HT1080 (cell line): ENCODE measurements at regions not wholly inside any gene's neighbourhood (a gene's known extent, or its start where the extent isn't known, plus 50 kb on each side); places are given as distances from the start of the nearest gene placed in this dataset.

ENCODE experiments used
- DNase-seq: peaks from one replicate; pipeline ENCODE4 v3.0.0-alpha.2; 2015; ENCODE audit warnings: low read depth

DNA sequence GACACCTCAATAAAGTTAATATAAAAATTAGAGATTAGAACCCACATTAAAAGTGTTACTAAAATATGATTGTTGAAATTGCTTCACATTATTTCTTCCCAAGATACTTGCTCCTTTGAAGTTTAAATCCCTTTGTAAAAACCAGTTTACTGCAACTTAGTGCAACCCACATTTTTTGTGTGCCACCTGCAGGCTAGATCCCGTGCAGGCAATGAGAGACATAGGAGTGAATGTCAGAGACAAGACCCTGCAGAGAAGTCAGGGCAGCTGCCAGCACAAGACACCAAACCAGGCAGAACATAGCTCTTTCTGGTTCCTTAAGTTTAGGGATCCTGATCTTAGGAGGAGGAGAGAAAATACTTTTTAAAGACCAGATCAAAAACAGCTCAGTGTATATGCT lies 142.8 kb upstream of the MTNR1B start:
- no peak for DNase-seq

DNA sequence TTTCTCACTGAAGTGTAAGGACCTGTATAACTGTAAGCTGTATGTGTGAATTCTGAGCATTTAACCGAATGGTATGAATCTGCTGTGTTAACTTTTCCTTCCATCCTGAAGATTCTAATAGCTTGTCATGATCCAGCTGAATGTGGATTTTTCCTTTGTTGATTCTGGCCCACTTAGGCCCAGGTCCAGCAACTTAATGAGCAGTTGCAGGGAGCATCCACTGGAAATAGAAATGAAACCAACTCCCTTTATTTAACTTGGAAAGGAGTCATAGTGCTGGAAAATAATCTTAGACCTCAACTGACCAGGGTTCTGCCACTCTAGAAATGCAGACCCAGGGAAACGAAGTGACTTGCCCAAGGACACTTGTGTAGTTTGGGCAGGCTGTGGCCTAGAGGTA lies 142.3 kb upstream of the MTNR1B start:
- no peak for DNase-seq

DNA sequence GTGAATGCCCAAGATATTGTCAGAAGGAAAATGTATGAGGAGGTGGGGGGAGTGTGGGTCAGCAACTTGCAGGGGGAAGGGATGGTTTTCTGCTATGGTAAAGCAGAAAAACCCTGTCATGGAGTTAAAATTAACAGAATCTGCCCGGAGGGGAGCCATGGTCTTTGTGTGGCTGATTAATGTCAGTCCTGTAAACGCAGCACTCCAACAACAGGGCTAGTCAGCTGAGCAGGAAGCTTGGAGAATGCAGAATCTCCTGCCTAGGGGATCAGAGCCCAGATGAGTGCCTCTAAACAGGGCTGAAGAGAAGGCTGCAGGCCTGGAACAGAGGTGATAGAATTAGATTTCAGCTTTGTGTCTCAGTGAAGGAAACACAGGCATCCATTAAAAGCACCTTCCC lies 140.9 kb upstream of the MTNR1B start:
- DNase-seq = no peak

GRCh38 chr11:92829121-92829520 lies 140.3 kb upstream of the MTNR1B start:
- no peak for DNase-seq

- DNase-seq = no peak
These were observed 139.8 kb upstream of the MTNR1B start for GRCh38 chr11:92829671-92830070.

- no peak for DNase-seq
These were observed 138.9 kb upstream of the MTNR1B start for GRCh38 chr11:92830377-92831155.

GRCh38 chr11:92834296-92835020 lies 135.0 kb upstream of the MTNR1B start:
- no peak for DNase-seq

- no peak for DNase-seq
These were observed 131.9 kb upstream of the MTNR1B start for GRCh38 chr11:92837595-92837994.

DNA sequence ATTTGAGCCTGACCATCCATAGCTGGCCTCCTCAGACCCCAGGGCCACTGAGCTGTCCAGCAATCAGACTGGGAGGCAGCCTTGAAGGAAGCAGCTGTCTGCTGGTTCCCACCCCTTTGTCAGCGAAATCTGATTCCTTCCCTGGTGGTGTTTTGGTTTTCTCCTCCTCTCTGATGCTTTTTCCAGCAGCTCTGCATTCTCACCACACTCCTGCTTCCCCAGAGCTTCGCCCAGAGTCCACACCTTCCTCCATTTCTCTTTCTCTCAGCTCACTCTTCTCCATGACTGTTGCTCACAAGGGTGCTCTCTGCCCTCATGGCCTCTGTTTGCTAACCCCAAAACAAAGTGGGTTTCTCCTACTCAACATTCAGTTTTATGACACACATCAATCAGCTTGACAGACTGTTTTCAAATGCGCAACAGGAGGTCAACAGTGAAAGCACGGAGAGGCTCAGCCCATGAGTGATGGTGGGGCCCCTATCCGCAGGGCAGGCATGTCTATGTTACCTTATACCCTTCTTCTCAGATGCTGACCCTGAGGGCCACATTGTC lies 130.6 kb upstream of the MTNR1B start:
- peak; percentile 17 for DNase-seq

DNA sequence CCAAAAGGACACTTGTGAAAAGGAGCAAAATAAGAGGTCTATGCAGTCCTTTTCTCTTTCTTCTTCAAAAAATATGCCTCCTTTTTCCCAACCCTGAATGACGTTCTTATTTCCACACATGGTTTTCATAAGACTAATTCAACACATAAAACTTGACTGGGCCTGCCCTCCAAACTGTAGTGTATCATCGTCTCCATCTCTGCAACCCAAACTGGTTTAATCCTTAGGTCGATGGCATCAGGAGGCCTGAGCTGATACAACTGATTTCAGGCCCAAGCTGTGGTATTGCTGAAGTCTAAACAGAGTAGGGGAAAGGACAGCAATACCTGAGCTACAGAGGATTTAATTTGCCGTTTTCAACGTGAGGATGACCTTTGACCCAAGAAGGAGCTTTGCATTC lies 130.0 kb upstream of the MTNR1B start:
- no peak for DNase-seq

DNA sequence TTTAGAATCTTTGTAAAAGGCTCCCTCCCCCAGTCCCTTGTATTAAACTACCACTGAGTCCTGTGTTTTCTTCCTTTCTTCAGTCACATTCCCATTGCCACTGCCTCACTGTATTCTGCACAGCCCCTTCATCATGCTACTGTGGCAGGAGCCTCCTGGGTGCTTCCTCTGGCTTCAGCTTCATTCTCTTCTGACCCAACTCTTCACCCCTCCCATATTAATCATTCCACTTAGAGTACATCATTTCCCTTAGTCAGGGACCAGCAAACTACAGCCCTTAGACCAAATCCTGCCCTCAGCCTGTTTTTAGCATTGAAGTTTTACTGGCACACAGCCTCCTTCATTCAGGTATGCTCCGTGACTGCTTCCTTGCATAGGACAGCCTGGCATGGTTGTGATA lies 127.7 kb upstream of the MTNR1B start:
- DNase-seq = peak; percentile 42

DNA sequence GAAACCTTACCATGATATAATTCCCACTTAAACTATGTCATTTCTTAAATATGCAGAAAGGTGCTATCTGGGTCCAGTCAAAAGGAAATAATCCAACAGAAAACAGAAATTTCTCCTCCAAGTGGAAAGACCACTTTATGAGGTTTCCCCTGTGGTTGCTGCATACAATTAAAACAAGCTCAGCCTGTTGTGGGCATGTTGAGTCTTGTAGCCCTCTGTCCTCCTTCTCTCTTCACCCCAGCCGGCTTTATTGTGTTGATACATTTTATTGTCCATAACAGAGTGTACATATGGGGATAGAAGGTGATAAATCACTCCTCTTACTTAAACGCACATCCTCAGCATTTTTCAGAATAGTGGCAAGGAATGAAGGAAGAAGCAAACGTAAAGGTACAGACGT lies 126.0 kb upstream of the MTNR1B start:
- no peak for DNase-seq

DNA sequence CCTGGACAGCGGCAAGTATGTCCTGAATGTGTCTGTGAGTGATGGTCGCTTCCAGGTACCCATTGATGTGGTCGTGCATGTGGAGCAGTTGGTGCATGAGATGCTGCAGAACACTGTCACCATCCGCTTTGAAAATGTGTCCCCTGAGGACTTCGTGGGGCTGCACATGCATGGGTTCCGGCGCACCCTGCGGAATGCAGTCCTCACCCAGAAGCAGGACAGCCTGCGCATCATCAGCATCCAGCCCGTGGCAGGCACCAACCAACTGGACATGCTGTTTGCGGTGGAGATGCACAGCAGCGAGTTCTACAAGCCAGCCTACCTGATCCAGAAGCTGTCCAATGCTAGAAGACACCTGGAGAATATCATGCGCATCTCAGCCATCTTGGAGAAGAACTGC lies 125.3 kb upstream of the MTNR1B start:
- no peak for DNase-seq

DNA sequence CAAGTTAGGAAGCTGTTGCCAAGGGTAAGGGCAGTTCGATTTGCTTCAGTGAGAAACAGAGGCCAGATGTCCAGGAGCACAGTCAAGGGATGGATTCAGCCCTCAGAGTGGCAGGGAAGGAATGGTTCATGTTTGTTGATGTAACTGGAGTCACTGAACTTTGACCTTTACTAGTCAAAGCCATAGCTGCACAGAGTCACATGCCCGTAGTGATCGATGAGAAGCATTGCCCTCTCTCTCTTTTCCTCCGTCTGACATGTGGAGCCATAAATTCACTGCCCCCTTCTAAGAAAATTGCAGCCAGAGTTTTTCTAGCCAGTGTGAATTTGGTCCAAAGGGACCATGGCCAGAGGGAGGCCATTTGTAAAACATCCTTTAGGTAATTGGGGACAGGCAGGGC lies 124.1 kb upstream of the MTNR1B start:
- DNase-seq = no peak

DNA sequence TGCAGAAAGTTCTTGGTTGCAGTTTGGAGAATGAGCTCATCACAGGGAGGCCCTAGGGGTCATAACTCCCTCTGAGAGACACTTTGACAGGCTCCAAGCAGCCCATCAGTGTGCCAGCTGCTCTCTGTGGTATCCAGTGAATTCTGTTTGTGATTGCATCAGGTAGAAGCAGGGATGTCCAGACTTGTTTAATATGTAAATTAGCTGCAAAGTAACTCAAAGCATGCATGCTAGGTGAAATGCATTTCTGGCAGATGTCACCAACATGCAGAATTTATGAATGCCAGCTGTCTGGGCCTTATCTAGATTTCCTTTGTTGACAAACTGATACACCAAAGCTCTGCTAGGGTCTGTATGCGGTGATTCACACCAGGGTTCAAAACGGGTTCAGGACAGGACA lies 123.6 kb upstream of the MTNR1B start:
- DNase-seq = no peak

DNA sequence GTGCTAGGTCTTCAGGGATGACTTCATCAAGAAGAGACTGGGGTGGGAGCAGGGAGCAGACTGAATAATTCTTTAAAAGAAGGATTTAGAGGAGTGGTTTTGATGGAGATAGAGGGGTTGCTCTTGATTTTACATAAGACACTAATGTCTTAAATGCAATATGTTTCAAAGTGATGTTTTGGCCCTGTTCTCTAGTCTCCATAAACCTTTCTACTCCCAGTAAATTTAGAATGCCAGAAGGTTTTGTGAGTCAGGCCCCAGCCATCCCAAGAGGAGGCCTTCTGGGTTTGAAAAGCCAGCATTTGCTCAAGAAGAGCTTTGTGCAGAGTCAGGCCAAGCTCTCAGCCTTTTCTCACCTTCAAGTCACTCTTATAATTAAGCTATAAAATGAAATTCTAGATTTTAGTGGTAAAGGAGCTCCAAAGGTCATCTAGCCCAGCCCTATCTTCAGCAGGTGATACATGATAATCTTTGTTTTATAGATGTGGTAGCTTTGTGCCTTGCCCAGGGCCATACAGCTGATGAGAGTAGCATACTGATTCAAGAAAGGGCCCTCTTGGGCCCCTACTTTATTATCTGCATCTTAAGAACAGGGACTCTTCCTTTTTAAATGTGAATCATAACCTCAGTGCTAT lies 122.8 kb upstream of the MTNR1B start:
- no peak for DNase-seq

DNA sequence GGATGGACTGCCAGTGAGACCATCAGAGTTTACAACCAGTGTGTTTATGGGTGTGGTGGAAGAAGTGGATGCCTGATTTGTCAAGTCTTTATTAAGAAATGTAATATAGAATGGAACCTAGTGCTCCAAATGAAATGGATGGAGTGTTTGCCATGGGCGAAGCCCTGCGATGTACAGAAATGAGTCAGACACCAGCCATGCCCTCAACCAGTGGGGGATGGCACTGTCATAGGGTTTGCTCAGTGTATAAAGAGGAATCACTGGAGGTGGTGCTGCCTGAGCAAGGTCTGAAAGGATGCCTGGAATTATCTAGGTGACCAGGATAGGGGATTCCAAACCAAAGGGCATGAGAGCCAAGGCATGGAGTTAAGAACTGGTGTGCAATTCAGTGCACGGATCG lies 120.9 kb upstream of the MTNR1B start:
- peak; percentile 29 for DNase-seq

GRCh38 chr11:92850296-92850826 lies 119.1 kb upstream of the MTNR1B start:
- DNase-seq = no peak

- no peak for DNase-seq
These were observed 117.2 kb upstream of the MTNR1B start for GRCh38 chr11:92852229-92852628.

- DNase-seq = peak; percentile 9
These were observed 116.5 kb upstream of the MTNR1B start for GRCh38 chr11:92852946-92853345.

DNA sequence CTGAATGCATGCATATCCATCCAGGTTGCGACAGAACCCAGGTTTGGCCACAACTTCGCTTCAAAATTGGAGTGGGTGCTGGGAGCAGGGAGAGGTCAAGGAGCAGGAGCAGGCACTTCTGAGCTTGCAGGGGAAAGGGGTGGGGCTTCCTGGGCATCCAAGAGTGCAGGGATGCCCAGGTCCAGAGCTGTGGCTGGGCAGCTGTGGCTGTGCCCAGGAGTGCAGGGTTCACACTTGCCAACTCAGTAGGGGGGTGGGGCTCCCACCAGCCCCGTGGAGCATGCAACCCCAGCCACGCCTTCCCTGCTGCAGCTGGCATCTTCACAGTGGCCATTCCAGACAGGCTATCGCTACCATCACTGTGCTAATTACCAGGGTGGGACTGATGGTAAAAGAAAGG lies 115.3 kb upstream of the MTNR1B start:
- DNase-seq = no peak

GRCh38 chr11:92854952-92855351 lies 114.5 kb upstream of the MTNR1B start:
- no peak for DNase-seq
